H1 (cell line): ENCODE measurements at regions not wholly inside any gene's neighbourhood (a gene's known extent, or its start where the extent isn't known, plus 50 kb on each side); places are given as distances from the start of the nearest gene placed in this dataset.

ENCODE experiments used
- CTCF ChIA-PET: fragments of 300-600 bp; sonication (Branson Sonifier 250); formaldehyde crosslinking; loops from one replicate; lab custom pipeline; 2021; ENCODE audit not compliant: partially characterized antibody; lab: Charles Lee
- POLR2A ChIA-PET: fragments of 300-600 bp; sonication (Branson Sonifier 250); formaldehyde crosslinking; loops from one replicate; lab custom pipeline; 2021; ENCODE audit warnings: inconsistent platforms; ENCODE audit not compliant: partially characterized antibody; lab: Charles Lee
- DNase-seq, 2 experiments: peaks; one replicate each; pipeline versions ENCODE4 v3.0.0 to v3.0.0-alpha.2; 2010 to 2022; ENCODE audit warnings: low spot score in 2 of 2, low read depth in 1 of 2, mixed read lengths in 1 of 2
- FAIRE-seq: peaks from 2 replicates; lab custom pipeline; 2011; peaks lifted over from hg19 to GRCh38; lab: Jason Lieb, UNC
- H2AFZ ChIP-seq: 2 replicates; pipeline ENCODE4 v1.8.1; 2012; ENCODE audit warnings: low read length, inconsistent platforms
- H2AK5ac ChIP-seq: 2 replicates; pipeline ENCODE4 v1.6.1; 2013; ENCODE audit warnings: low read depth, low read length
- H2BK120ac ChIP-seq: replicated peaks from 2 replicates; pipeline ENCODE3; 2013; ENCODE audit warnings: low read depth, low read length, inconsistent platforms
- H2BK12ac ChIP-seq: 2 replicates; pipeline ENCODE4 v1.6.1; 2013; ENCODE audit warnings: low read depth, low read length
- H2BK15ac ChIP-seq: 2 replicates; pipeline ENCODE4 v1.6.1; 2013; ENCODE audit warnings: low read length
- H2BK20ac ChIP-seq: 2 replicates; pipeline ENCODE4 v1.6.1; 2013; ENCODE audit warnings: low read length
- H2BK5ac ChIP-seq: 2 replicates; pipeline ENCODE4 v1.6.1; 2013; ENCODE audit warnings: low read depth, low read length
- H3K14ac ChIP-seq: 2 replicates; pipeline ENCODE4 v1.6.1; 2013; ENCODE audit warnings: inconsistent platforms; ENCODE audit not compliant: insufficient read length
- H3K18ac ChIP-seq: 2 replicates; pipeline ENCODE4 v1.6.1; 2013; ENCODE audit warnings: low read length; ENCODE audit errors: extremely low read depth
- H3K23ac ChIP-seq: 2 replicates; pipeline ENCODE4 v1.6.1; 2013; ENCODE audit warnings: inconsistent platforms; ENCODE audit not compliant: insufficient read length
- H3K23me2 ChIP-seq: 2 replicates; pipeline ENCODE4 v1.6.1; 2013; ENCODE audit warnings: low read depth, low read length
- H3K27ac ChIP-seq: 2 replicates; pipeline ENCODE4 v1.6.1; 2011; ENCODE audit warnings: low read depth, low read length, inconsistent platforms
- H3K27me3 ChIP-seq, 4 experiments: replicated peaks in 1 of 4; 1 replicate in 1 of 4; 2 replicates in 3 of 4; pipeline versions ENCODE4 v1.6.1 to v1.8.1; 2011 to 2013; ENCODE audit warnings: low read length in 3 of 4, mild to moderate bottlenecking in 3 of 4, inconsistent platforms in 2 of 4, mixed read lengths in 2 of 4, moderate library complexity in 1 of 4; ENCODE audit not compliant: control insufficient read depth in 3 of 4, insufficient read depth in 3 of 4; ENCODE audit errors: extremely low read depth in 1 of 4
- H3K36me3 ChIP-seq, 4 experiments: 2 replicates each; pipeline versions ENCODE4 v1.6.1 to v1.8.1; 2011 to 2013; ENCODE audit warnings: mild to moderate bottlenecking in 4 of 4, low read length in 3 of 4, moderate library complexity in 2 of 4, control low read depth in 1 of 4, inconsistent platforms in 1 of 4; ENCODE audit not compliant: insufficient read depth in 4 of 4, control insufficient read depth in 2 of 4
- H3K4ac ChIP-seq: replicated peaks from 2 replicates; pipeline ENCODE3; 2013; ENCODE audit warnings: low read length, low read depth, mixed read lengths, inconsistent platforms; ENCODE audit not compliant: insufficient read length
- H3K4me1 ChIP-seq, 4 experiments: replicated peaks in 1 of 4; 1 replicate in 1 of 4; 2 replicates in 3 of 4; pipeline versions ENCODE4 v1.6.1 to v1.8.1; 2011 to 2013; ENCODE audit warnings: low read length in 3 of 4, inconsistent platforms in 2 of 4, mixed read lengths in 1 of 4; ENCODE audit not compliant: insufficient read depth in 4 of 4, control insufficient read depth in 3 of 4
- H3K4me2 ChIP-seq, 2 experiments: 2 replicates each; pipeline versions ENCODE4 v1.6.1 to v1.8.1; 2011 to 2013; ENCODE audit warnings: low read depth in 2 of 2, low read length in 2 of 2, control low read depth in 1 of 2, inconsistent platforms in 1 of 2, mild to moderate bottlenecking in 1 of 2; ENCODE audit not compliant: insufficient read depth in 1 of 2
- H3K4me3 ChIP-seq, 4 experiments: fragments of 200-600, 300-600 bp in 1 of 4; sonication (generic), shearing (Covaris generic), sonication (Bioruptor Twin) in 1 of 4; 2 replicates each; pipeline versions ENCODE4 v1.5.1 to v1.8.1; 2011 to 2016; ENCODE audit warnings: low read length in 4 of 4, low read depth in 3 of 4, control low read depth in 2 of 4, inconsistent platforms in 2 of 4, mild to moderate bottlenecking in 2 of 4, mixed read lengths in 1 of 4, moderate library complexity in 1 of 4; ENCODE audit not compliant: insufficient read depth in 2 of 4; ENCODE audit errors: extremely low read depth in 1 of 4
- H3K56ac ChIP-seq: replicated peaks from 2 replicates; pipeline ENCODE3; 2013; ENCODE audit warnings: low read depth, mild to moderate bottlenecking, mixed read lengths, low read length, inconsistent platforms; ENCODE audit not compliant: insufficient read length
- H3K79me1 ChIP-seq: 2 replicates; pipeline ENCODE4 v1.6.1; 2013; ENCODE audit warnings: low read depth, low read length, control low read depth
- H3K79me2 ChIP-seq, 2 experiments: 2 replicates each; pipeline versions ENCODE4 v1.6.1 to v1.8.1; 2012 to 2013; ENCODE audit warnings: low read length in 2 of 2, mild to moderate bottlenecking in 2 of 2, inconsistent platforms in 1 of 2; ENCODE audit not compliant: insufficient read depth in 2 of 2, control insufficient read depth in 1 of 2
- H3K9ac ChIP-seq, 4 experiments: replicated peaks in 1 of 4; 1 replicate in 1 of 4; 2 replicates in 3 of 4; pipeline versions ENCODE4 v1.6.1 to v1.8.1; 2011 to 2013; ENCODE audit warnings: low read depth in 3 of 4, low read length in 3 of 4, control low read depth in 2 of 4, mild to moderate bottlenecking in 2 of 4, moderate library complexity in 2 of 4, inconsistent platforms in 1 of 4; ENCODE audit errors: extremely low read depth in 1 of 4
- H3K9me3 ChIP-seq, 2 experiments: 2 replicates each; pipeline versions ENCODE4 v1.6.1 to v1.8.1; 2012 to 2013; ENCODE audit warnings: mild to moderate bottlenecking in 2 of 2, moderate library complexity in 2 of 2, control low read depth in 1 of 2, inconsistent platforms in 1 of 2, low read depth in 1 of 2, low read length in 1 of 2, mixed read lengths in 1 of 2; ENCODE audit not compliant: insufficient read depth in 2 of 2
- H4K20me1 ChIP-seq, 2 experiments: replicated peaks in 1 of 2; 2 replicates each; pipeline versions ENCODE3 to v1.8.1; 2011 to 2013; ENCODE audit warnings: inconsistent platforms in 2 of 2, low read length in 2 of 2, mild to moderate bottlenecking in 1 of 2; ENCODE audit not compliant: insufficient read depth in 2 of 2, control insufficient read depth in 1 of 2
- H4K5ac ChIP-seq: 2 replicates; pipeline ENCODE4 v1.6.1; 2013; ENCODE audit warnings: low read length, low read depth, mixed read lengths, inconsistent platforms; ENCODE audit not compliant: insufficient read length
- H4K8ac ChIP-seq: 2 replicates; pipeline ENCODE4 v1.8.0; 2013; ENCODE audit warnings: mild to moderate bottlenecking, moderate library complexity, low read length, inconsistent platforms; ENCODE audit not compliant: insufficient read depth; ENCODE audit errors: extremely low read depth
- H4K91ac ChIP-seq: replicated peaks from 2 replicates; pipeline ENCODE3; 2013; ENCODE audit warnings: low read length, mixed read lengths, inconsistent platforms; ENCODE audit not compliant: insufficient read length
- BRCA1 ChIP-seq: IDR thresholded peaks from 2 replicates; pipeline ENCODE4 v1.6.1; 2012; ENCODE audit warnings: low read depth, low read length, improper control_type of control experiment
- CBX8 ChIP-seq: fragments of 300-800, 300-1000 bp; sonication (generic); IDR thresholded peaks from 2 replicates; pipeline ENCODE4 v1.7.1; 2016; ENCODE audit warnings: low read depth, low read length, borderline replicate concordance
- CHD2 ChIP-seq: IDR thresholded peaks from 2 replicates; pipeline ENCODE4 v1.6.1; 2012; ENCODE audit warnings: low read length, improper control_type of control experiment
- EP300 ChIP-seq, 2 experiments: IDR thresholded peaks; 1 replicate in 1 of 2; 2 replicates in 1 of 2; pipeline ENCODE4 v1.6.1; 2011 to 2012; ENCODE audit warnings: low read depth in 2 of 2, low read length in 2 of 2, mild to moderate bottlenecking in 2 of 2, borderline replicate concordance in 1 of 2, inconsistent platforms in 1 of 2, moderate library complexity in 1 of 2
- HDAC2 ChIP-seq, 2 experiments: fragments of 300-600 bp in 1 of 2; sonication (generic) in 1 of 2; IDR thresholded peaks; 2 replicates each; pipeline ENCODE4 v1.6.1; 2011 to 2012; ENCODE audit warnings: low read depth in 2 of 2, low read length in 2 of 2, mild to moderate bottlenecking in 2 of 2, moderate library complexity in 2 of 2, borderline replicate concordance in 1 of 2, inconsistent platforms in 1 of 2
- JUN ChIP-seq: IDR thresholded peaks from 2 replicates; pipeline ENCODE4 v1.6.1; 2011; ENCODE audit warnings: low read depth, mild to moderate bottlenecking, improper control_type of control experiment, low read length
- JUND ChIP-seq: IDR thresholded peaks from 2 replicates; pipeline ENCODE4 v1.6.1; 2011; ENCODE audit warnings: mild to moderate bottlenecking, improper control_type of control experiment, low read length
- KDM1A ChIP-seq: fragments of 200-600, 300-600 bp; sonication (generic); IDR thresholded peaks from 2 replicates; pipeline ENCODE4 v1.7.1; 2016; ENCODE audit warnings: mild to moderate bottlenecking, low read length, borderline replicate concordance
- MAFK ChIP-seq: IDR thresholded peaks from 2 replicates; pipeline ENCODE4 v1.6.1; 2012; ENCODE audit warnings: low read depth, mild to moderate bottlenecking, improper control_type of control experiment, low read length
- POLR2A ChIP-seq, 2 experiments: IDR thresholded peaks; 1 replicate in 1 of 2; 2 replicates in 1 of 2; pipeline ENCODE4 v1.6.1; 2011; ENCODE audit warnings: low read depth in 2 of 2, low read length in 2 of 2, mild to moderate bottlenecking in 2 of 2; ENCODE audit errors: control extremely low read depth in 1 of 2
- POU5F1 ChIP-seq: IDR thresholded peaks from 2 replicates; pipeline ENCODE4 v1.6.1; 2011; ENCODE audit warnings: low read depth, mild to moderate bottlenecking, low read length, moderate library complexity
- RFX5 ChIP-seq: IDR thresholded peaks from 2 replicates; pipeline ENCODE4 v1.6.1; 2011; ENCODE audit warnings: low read depth, low read length, improper control_type of control experiment, borderline replicate concordance
- TAF1 ChIP-seq: IDR thresholded peaks from 2 replicates; pipeline ENCODE4 v1.6.1; 2011; ENCODE audit warnings: mild to moderate bottlenecking, low read depth, low read length
- TBP ChIP-seq: IDR thresholded peaks from 2 replicates; pipeline ENCODE4 v1.6.1; 2011; ENCODE audit warnings: low read depth, low read length, improper control_type of control experiment
- ZNF274 ChIP-seq: IDR thresholded peaks from 2 replicates; pipeline ENCODE4 v1.7.0; 2012; ENCODE audit warnings: low read length, borderline replicate concordance; ENCODE audit errors: extremely low read depth
- WGBS, 2 experiments: shearing (Covaris generic) in 1 of 2; methylation state at CpG; one replicate each; pipeline versions ENCODE4 v1.1.6 to v1.1.7; 2013 to 2015; ENCODE audit warnings: low lambda C conversion rate in 2 of 2, mixed read lengths in 2 of 2, inconsistent platforms in 1 of 2, low coverage in 1 of 2, missing lambda C conversion rate in 1 of 2; ENCODE audit not compliant: insufficient replicate concordance in 2 of 2, insufficient coverage in 1 of 2, insufficient read length in 1 of 2; ENCODE audit errors: extremely low coverage in 1 of 2, missing lambda C conversion rate in 1 of 2; 5-methylcytosine and 5-hydroxymethylcytosine counted together
- TF ChIP-seq, protein P1 (sequence below): IDR thresholded peaks from 2 replicates; pipeline ENCODE4 v1.6.1; 2011; ENCODE audit warnings: low read depth, mild to moderate bottlenecking, low read length; ENCODE audit not compliant: insufficient read depth

- no peaks in the 10 kb centered on the region for H3K79me1 ChIP-seq
- H3K9me3 ChIP-seq: no peaks in the 10 kb centered on the region
- H2BK15ac ChIP-seq: no peak overlapping the region
- no peak overlapping the region for H2AK5ac ChIP-seq
- no peak overlapping the region for H2BK5ac ChIP-seq
- no peak overlapping the region for H3K14ac ChIP-seq
- H4K91ac ChIP-seq: no peak overlapping the region
- ChIA-PET CTCF (no interaction called here), POLR2A (no interaction called here)
- H3K27ac ChIP-seq: no peak overlapping the region
- no peaks in the 10 kb centered on the region for H3K4me1 ChIP-seq
- no peak overlapping the region for H2BK20ac ChIP-seq
- H3K36me3 ChIP-seq: no peaks in the 10 kb centered on the region
- FAIRE-seq (no peak), DNase-seq (no peak)
- no peak overlapping the region for H3K9ac ChIP-seq
- H3K79me2 ChIP-seq: no peaks in the 10 kb centered on the region
- no peak overlapping the region for H4K8ac ChIP-seq
- no peaks in the 10 kb centered on the region for H3K27me3 ChIP-seq
- H3K23ac ChIP-seq: no peak overlapping the region
- WGBS, 2 experiments: 83% methylated on average over 4 of the region's 4 CpGs; no CpG with 5 or more reads in 1 of the 2 experiments
- no peak overlapping the region for H2BK12ac ChIP-seq
- H4K5ac ChIP-seq: no peak overlapping the region
- H3K23me2 ChIP-seq: no peaks in the 10 kb centered on the region
- H2BK120ac ChIP-seq: no peak overlapping the region
- no peak overlapping the region for H3K4ac ChIP-seq
- no peak overlapping the region for H3K18ac ChIP-seq
- no peak overlapping the region for H3K4me3 ChIP-seq
- H4K20me1 ChIP-seq: no peaks in the 10 kb centered on the region
- no peak overlapping the region for H3K56ac ChIP-seq
- H3K4me2 ChIP-seq: no peak overlapping the region
- no peak overlapping the region for H2AFZ ChIP-seq
- TF ChIP-seq CBX8 (no peak), TAF1 (no peak), RFX5 (no peak), CHD2 (no peak), KDM1A (no peak), BRCA1 (no peak), EP300 (IDR thresholded peaks at IDR 0.05; ENCODE audit: borderline replicate concordance in 1 of 2, low read depth in 2 of 2, low read length in 2 of 2) (no peak), POU5F1 (no peak), JUN (no peak), MAFK (no peak), HDAC2 (IDR thresholded peaks at IDR 0.05; ENCODE audit: borderline replicate concordance in 1 of 2, low read depth in 2 of 2, low read length in 2 of 2) (no peak), JUND (no peak), POLR2A (IDR thresholded peaks at IDR 0.05; ENCODE audit: control extremely low read depth in 1 of 2, low read depth in 2 of 2, low read length in 2 of 2) (no peak), ZNF274 (no peak), TBP (no peak)
- TF ChIP-seq, protein P1, sequence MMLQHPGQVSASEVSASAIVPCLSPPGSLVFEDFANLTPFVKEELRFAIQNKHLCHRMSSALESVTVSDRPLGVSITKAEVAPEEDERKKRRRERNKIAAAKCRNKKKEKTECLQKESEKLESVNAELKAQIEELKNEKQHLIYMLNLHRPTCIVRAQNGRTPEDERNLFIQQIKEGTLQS: no peak
Measured at GRCh38 chr3:74470313-74470712, 144.1 kb downstream of the CNTN3 start.
